ENCODE measurements at regions not wholly inside any gene's neighbourhood (a gene's known extent, or its start where the extent isn't known, plus 50 kb on each side); places are given as distances from the start of the nearest gene placed in this dataset.

GRCh38 chrX:122248681-122249080 lies 935.4 kb upstream of the GRIA3 start:
- TF ChIP-seq CTCF (IDR thresholded peaks at IDR 0.05; ENCODE audit: insufficient read depth, low read length, severe bottlenecking): no peak
- no peaks in the 10 kb centered on the region for H3K27me3 ChIP-seq (ENCODE audit: control insufficient read depth, insufficient read depth, low read length)
- no peak overlapping the region for H3K4me3 ChIP-seq (ENCODE audit: low read depth, low read length)
- no peaks in the 10 kb centered on the region for H3K36me3 ChIP-seq (ENCODE audit: control insufficient read depth, insufficient read depth, low read length)
- DNase-seq (ENCODE audit: low read depth) (peak; percentile 9), FAIRE-seq (no peak)

- no peak for FAIRE-seq
- DNase-seq (ENCODE audit: low read depth): no peak
- Histone ChIP-seq H3K27me3 (ENCODE audit: control insufficient read depth, insufficient read depth, low read length) (no peaks in the 10 kb centered on the region), H3K4me3 (ENCODE audit: low read depth, low read length) (no peak overlapping the region), H3K36me3 (ENCODE audit: control insufficient read depth, insufficient read depth, low read length) (no peaks in the 10 kb centered on the region)
- TF ChIP-seq CTCF (IDR thresholded peaks at IDR 0.05; ENCODE audit: insufficient read depth, low read length, severe bottlenecking): no peak
Measured at GRCh38 chrX:122252454-122252853, 931.6 kb upstream of the GRIA3 start.

GRCh38 chrX:122268353-122268752 lies 915.7 kb upstream of the GRIA3 start:
- Histone ChIP-seq H3K27me3 (ENCODE audit: control insufficient read depth, insufficient read depth, low read length) (no peaks in the 10 kb centered on the region), H3K36me3 (ENCODE audit: control insufficient read depth, insufficient read depth, low read length) (no peaks in the 10 kb centered on the region), H3K4me3 (ENCODE audit: low read depth, low read length) (no peak overlapping the region)
- FAIRE-seq (no peak), DNase-seq (ENCODE audit: low read depth) (no peak)
- no peak for TF ChIP-seq CTCF (IDR thresholded peaks at IDR 0.05; ENCODE audit: insufficient read depth, low read length, severe bottlenecking)

GRCh38 chrX:122269243-122269781 lies 914.8 kb upstream of the GRIA3 start:
- H3K36me3 ChIP-seq (ENCODE audit: control insufficient read depth, insufficient read depth, low read length): no peaks in the 10 kb centered on the region
- no peak for TF ChIP-seq CTCF (IDR thresholded peaks at IDR 0.05; ENCODE audit: insufficient read depth, low read length, severe bottlenecking)
- H3K27me3 ChIP-seq (ENCODE audit: control insufficient read depth, insufficient read depth, low read length): no peaks in the 10 kb centered on the region
- DNase-seq (ENCODE audit: low read depth) (peak; percentile 1), FAIRE-seq (no peak)
- H3K4me3 ChIP-seq (ENCODE audit: low read depth, low read length): no peak overlapping the region

GRCh38 chrX:122270809-122271494 lies 913.1 kb upstream of the GRIA3 start:
- Histone ChIP-seq H3K4me3 (ENCODE audit: low read depth, low read length) (no peak overlapping the region), H3K27me3 (ENCODE audit: control insufficient read depth, insufficient read depth, low read length) (no peaks in the 10 kb centered on the region), H3K36me3 (ENCODE audit: control insufficient read depth, insufficient read depth, low read length) (no peaks in the 10 kb centered on the region)
- TF ChIP-seq CTCF (IDR thresholded peaks at IDR 0.05; ENCODE audit: insufficient read depth, low read length, severe bottlenecking): no peak
- no peak for DNase-seq (ENCODE audit: low read depth)
- no peak for FAIRE-seq

- Histone ChIP-seq H3K27me3 (ENCODE audit: control insufficient read depth, insufficient read depth, low read length) (no peaks in the 10 kb centered on the region), H3K4me3 (ENCODE audit: low read depth, low read length) (no peak overlapping the region), H3K36me3 (ENCODE audit: control insufficient read depth, insufficient read depth, low read length) (no peaks in the 10 kb centered on the region)
- TF ChIP-seq CTCF (IDR thresholded peaks at IDR 0.05; ENCODE audit: insufficient read depth, low read length, severe bottlenecking): no peak
- DNase-seq (ENCODE audit: low read depth) (no peak), FAIRE-seq (no peak)
Measured at GRCh38 chrX:122272011-122272410, 912.1 kb upstream of the GRIA3 start.
